IPS-NIHi11 (cell line): ENCODE measurements at regions not wholly inside any gene's neighbourhood (a gene's known extent, or its start where the extent isn't known, plus 50 kb on each side); places are given as distances from the start of the nearest gene placed in this dataset.
A peak's percentile ranks its signal among the peaks of the same experiment; 100 is the strongest.
"Not testable (repeated sequence)": the region's sequence is repeated elsewhere in the genome, so short reads cannot be mapped to it uniquely, and the experiment has no call there.

Experiments
- DNase-seq: peaks from one replicate; pipeline ENCODE4 v3.0.0; 2012; ENCODE audit warnings: mixed read lengths, low spot score

DNA sequence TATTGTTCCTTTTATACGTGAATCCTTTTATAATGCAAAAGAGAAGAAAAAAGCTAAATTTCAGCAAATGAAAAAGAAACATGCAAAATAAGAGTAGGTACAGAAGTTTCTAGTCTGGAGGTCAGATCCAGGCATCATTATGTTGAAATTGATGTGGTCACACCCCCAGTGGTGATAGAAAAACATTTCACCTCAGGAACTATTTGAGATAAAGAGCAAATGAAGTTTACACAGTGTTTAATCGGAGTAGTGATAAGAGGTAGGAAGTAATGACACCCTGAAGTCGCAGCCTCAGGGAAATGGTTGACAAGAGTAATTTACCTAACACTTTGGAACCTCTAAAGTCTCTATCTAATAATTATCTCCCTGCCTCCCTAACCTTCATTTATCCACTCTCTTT lies 536.0 kb upstream of the STEAP1 start:
- DNase-seq: no peak

DNA sequence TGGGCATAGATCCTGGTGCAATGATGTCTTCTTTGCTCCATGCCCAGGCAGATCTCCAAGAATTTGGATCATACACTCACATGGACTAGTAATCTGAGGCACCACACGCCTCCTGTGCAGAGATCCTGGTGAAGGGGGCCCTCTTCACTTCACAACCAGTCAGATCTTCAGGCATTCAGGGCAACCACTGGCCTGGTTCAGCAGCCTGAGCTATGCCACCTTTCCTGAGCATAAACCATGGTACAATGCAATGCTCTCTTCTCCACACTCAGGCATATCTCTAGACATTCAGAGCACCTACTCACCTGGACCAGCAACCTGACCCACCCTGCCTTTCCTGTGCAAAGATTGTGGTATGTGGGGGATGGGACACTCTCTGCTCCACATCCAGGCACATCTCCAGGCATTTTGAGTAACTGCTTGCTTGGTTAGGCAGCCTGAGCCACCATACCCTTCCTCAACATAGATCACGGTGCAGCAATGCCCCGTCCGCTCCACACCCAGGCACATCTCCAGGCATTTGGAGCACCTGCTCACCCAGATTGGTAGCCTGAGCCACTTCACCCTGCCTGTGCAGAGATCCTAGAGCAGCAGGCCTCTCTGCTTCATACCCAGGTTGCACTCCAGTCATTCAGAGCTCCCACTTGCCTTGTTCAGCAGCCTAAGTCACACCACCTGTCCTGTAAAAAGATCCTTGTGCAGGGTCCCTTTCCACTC lies 532.2 kb upstream of the STEAP1 start:
- DNase-seq: no peak

DNA sequence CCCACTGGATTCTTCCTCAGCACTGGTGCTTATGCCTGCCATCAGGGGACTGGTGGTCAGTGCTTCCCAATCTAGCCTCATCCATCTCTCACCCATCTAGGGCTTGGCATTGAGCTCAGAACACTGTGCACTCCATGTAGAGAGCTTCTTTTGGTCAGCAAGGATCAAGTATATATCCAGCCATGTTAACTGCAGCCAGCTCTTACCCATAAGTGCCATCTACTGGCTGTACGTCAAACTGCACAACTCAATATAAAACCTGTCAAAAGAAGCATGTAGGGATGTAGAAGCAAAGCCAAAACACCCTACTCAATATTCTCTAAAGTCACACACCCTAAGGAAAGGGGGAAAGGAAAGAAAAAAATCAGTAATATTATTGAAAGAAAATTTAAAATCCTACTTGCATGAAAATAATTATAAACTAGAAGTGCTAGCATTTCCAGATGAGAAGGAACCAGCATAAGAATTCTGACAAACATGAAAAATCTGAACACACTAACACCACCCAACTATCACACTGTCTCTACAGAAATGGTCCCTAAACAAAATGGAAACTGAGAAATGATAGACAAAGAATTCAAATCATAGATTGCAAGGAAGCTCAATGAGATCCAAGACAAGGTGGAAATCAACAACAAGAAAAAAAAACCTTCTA lies 531.1 kb upstream of the STEAP1 start:
- peak; percentile 39 for DNase-seq

DNA sequence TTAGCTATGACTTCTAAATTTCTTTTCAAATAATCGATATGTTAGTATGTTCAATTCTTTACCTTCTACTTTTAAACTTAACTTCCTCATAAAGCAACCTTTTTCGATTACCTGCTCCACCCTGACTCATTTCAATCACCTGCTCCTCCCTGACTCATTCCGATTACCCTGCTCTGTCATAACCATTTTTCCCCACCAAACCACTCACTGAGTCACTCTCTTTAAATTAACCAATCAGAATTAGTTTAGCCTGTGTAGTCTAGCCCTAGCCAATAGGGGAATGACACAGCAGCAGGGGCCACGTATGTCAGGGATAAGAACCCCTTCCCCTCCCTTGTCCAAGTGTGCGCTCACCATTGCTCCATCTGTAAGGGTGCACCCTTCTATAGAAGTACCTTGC lies 530.1 kb upstream of the STEAP1 start:
- DNase-seq: not testable (repeated sequence)

DNA sequence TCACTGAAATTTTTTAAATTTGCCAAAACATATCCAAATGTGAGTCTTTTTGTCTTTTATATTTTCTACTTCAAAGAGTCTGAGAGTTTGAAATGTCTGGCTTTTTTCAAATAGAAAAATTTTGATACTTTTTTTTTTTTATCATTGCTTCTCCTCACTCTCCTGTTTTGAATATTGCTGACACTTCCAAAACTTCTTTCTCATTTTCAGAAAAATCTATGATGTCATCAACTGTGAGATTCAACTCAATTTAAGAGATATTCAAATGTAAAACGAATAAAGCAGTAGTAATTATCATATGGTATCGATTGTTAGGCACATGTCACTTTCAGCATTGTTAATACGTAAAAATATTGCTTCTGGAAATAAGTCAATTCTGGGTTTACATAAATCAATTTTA lies 505.8 kb upstream of the STEAP1 start:
- DNase-seq: no peak

DNA sequence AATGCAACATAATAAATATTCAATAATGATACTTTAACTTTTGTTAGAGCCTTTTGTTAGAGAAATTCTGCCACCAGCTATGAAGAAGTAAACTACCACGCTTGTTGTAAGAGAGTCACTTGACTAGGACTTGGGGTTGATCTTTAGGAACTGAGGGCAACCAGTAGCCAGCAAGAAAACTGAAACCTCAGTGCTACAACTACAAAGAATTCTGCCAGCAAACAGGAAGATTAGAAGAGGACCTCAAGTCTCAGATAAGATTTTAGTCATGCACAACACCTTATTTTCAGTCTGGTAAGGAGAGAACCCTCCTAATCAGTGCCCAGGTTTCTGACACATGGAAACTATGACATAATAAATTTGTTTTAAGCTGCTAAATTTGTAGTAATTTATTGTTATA lies 498.3 kb upstream of the STEAP1 start:
- DNase-seq: no peak

GRCh38 chr7:89661876-89662275 lies 492.4 kb upstream of the STEAP1 start:
- DNase-seq: no peak

- DNase-seq: no peak
Measured at GRCh38 chr7:89666136-89666835, 488.0 kb upstream of the STEAP1 start.

GRCh38 chr7:89680161-89680560 lies 474.1 kb upstream of the STEAP1 start:
- DNase-seq: no peak

DNA sequence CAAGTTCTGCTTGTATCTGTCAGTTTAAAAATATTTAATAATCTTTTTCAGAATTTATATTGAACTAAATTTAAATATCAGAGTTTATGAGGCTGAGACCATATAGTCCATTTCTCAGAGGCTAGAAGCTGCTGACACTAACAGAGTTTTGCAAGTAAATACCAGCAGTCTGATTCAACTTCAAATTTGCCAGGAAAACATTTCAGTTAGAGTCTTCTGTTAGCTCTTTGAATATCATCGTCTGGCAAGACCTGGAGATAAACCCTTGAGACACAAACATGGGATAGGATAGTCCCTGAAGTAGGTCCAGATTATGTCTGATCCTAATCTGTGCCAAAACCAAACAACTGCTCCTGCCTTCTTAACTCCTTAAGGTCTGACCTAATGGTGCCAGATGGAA lies 472.8 kb upstream of the STEAP1 start:
- no peak for DNase-seq

DNA sequence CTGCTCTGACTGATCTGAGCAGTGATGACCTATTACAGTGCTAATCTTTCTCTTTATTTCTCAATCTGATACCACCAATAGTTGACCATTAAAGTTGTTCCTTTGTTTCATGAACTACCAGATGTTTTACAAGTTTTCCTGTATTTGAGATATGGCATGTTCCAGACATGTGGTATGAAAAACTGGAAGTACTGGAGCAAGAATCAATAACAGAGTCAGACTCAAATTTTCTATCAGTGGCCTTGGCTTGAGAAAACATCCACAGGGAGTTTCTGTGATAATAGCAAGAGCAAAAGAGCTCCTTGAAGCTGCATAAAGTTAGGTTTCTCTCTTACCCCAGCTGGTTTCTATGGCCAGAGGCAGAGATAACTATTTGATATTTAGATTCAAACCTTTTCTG lies 469.0 kb upstream of the STEAP1 start:
- no peak for DNase-seq

DNA sequence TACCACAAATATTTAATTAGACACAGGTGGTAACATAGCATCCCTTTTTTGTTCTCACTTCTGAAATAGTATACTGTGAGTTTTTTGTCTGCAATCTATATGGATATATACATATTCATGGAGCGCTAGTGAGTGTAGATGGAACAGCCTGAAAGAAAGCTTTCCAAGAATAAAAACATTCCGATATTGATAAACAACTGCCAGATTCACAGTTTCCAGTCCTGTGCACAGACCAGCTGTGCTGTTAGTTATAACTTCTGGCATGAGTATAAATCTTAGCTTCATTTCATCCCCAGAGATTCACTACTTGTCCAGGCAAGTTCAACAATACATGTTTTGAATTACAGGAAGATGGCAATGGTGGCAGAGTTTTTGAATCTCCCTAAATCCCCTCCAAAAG lies 467.1 kb upstream of the STEAP1 start:
- no peak for DNase-seq

DNA sequence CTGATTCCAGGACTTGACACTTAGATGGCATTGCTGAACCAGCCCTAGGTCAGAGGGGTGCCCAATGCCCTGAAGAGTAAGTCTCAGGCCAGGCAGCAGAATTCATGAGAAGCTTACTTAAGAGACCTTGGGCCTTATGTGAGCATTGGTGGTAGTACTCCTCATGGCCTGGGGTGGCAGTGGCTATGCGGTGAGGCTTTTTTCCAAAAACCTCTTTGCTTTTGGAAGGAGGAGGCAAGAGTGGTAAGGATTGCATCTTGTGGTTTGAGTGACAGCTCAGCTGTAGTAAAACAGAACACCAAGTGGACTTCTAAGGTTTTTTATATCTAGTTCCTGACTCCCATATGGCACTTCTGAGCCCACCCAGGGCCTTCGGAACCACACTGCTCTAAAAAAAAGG lies 459.0 kb upstream of the STEAP1 start:
- DNase-seq: no peak

DNA sequence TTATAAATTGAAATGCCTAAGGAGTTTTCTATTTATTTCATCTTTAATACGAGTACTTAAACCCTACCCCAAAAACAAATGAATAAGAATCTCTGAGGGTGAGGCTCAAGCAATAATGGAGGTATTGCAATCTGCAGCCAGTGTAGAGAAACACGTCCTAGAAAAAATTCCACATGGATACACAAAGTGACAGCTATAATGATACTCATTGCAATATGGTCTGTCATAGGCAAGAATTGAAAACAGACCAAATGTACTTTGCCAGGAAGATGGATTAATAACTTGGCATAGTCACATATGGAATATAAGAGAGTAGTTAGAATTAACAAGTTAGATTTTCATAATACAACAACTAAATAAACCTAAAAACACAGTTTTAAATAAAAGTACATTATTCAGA lies 440.1 kb upstream of the STEAP1 start:
- no peak for DNase-seq

GRCh38 chr7:89718941-89719340 lies 435.3 kb upstream of the STEAP1 start:
- DNase-seq: not testable (repeated sequence)

DNA sequence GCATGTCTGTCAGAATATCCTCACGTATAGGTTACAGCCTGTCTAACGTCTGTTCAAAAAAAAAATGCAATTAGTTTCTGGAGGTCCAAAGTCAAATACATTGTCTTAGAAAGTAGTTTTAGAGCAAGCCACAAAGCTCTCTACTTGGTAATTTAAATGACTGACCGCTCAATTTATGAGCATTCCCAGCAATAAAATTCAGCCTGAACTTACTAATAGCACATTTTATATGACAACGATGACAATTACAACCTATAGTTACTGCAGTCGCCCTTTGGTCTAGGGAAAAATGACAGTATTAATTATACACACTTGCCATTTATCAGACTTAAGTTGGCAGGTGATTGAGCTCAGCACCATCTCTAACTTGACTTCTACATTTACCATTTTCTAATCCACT lies 425.8 kb upstream of the STEAP1 start:
- no peak for DNase-seq

- DNase-seq: no peak
Measured at GRCh38 chr7:89731751-89732445, 422.4 kb upstream of the STEAP1 start.

DNA sequence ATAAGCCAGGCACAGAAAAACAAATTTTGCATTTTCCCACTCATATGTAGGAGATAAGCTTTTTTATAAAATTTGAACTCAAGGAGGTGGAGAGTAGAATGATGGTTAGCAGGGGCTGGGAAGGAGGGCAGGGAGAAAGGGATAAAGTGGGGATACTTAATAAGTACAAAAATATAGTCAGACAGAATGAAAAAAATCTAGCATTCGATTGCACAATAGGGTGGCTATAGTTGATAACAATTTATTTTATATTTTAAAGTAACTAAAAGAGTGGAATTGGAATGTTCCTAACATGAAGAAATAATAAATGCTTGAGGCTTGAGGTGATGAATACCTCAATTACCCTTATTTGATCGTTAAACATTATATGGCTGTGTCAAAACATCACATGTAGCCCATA lies 415.7 kb upstream of the STEAP1 start:
- no peak for DNase-seq

- no peak for DNase-seq
Measured at GRCh38 chr7:89757910-89758309, 396.4 kb upstream of the STEAP1 start.

DNA sequence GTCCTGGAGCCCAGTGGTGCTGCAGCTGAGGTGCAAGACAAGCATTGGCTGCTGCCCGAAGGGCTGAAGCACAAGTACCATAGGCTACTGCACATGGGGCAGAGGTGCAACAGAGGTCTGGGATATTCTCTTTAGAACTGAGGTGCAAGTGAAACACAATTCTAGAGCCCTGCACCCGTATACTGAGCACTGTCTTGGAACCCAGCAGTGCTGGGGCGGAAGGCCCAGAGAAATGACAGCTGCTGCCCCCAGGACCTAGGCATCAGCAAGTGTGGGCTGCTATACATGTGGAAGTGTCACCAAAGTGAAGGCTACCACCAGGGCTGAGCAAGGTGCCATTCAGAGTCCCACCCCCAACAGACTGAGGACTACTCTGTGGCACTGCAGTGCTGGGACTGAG lies 393.6 kb upstream of the STEAP1 start:
- DNase-seq: no peak

- DNase-seq: no peak
Measured at GRCh38 chr7:89761173-89761572, 393.1 kb upstream of the STEAP1 start.

DNA sequence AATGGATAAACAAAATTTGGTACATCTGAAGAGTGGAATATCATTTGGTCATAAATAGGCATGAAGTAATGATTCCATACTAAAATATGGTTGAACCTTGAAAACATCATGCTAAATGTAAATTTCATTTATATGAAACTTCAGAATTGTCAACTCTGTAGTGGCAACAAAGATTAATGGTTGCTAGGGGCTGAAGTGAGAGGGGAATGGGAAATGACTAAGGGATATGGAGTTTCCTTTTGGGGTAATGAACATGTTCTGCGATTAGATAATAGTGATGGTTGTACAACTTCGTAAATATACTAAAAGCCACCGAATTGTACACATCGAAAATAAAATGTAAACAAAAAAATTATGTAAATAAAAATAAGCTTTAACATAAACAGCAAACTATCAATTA lies 384.1 kb upstream of the STEAP1 start:
- DNase-seq: no peak
